GM18498 (cell line): ENCODE measurements at regions not wholly inside any gene's neighbourhood (a gene's known extent, or its start where the extent isn't known, plus 50 kb on each side); places are given as distances from the start of the nearest gene placed in this dataset.
"Not testable (repeated sequence)": the region's sequence is repeated elsewhere in the genome, so short reads cannot be mapped to it uniquely, and the experiment has no call there.

Experiments used
- ATAC-seq: cut with Tn5 transposase; IDR thresholded peaks from one replicate; pipeline ENCODE4 v1.9.1; 2021; ENCODE audit warnings: mild to moderate bottlenecking, moderate library complexity; ENCODE audit not compliant: unreplicated experiment

DNA sequence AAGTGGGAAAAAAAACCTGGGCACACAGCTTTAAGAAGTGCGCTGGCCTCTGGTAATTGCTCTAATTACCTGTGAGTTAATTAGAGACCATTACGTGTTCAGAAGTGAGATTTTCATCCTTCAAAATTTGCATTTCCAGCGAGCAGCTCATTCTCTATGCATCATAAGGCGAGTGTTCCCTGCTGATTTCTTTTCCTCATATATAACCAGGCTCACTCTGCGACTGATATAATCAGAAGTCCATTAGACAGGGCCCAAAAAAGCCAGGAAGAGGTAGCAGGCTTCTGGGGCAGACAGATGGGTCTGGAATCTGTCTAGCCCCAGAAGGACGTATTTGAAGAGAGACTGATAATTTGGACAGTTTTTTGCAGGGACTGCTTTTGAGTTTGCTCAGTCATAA lies 158.7 kb downstream of the MTHFS start:
- ATAC-seq: no peak

DNA sequence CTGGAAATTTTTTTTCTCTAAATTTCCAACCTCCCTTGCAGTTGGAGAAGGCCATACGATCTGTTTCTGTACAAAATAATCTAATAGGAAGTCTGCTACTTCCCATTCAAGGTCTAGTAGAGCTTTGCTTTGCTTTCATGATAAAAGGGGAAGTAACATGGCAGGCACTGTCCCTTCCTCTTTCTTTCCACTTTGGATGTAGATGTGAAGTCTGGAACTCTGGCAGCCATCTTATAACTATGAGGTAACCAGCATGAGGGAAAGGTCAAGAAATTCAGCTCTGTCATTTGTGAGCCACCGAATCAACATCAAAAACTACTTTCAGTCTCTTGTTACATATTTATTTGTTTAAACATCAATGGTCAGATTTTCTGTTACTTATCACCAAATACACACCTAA lies 156.3 kb downstream of the MTHFS start:
- ATAC-seq: no peak

DNA sequence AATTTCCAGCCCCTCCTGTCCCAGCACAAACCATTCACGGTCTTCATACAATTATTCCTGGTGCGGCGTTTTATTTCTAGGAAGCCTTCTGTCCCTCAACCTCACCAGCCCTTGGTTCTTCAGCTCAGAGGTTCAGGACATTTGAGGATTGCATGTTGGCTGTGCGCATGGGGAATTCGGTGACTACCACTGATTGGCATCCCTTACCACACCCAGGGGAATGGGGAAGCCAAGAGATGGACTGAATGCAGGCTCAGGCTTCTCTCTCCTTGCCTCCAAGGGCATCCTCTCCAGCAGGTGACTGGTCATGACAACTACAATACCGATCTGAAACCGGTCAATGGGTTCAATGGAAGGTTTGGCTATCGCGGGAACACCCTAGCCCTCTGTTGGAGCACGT lies 153.8 kb downstream of the MTHFS start:
- no peak for ATAC-seq

DNA sequence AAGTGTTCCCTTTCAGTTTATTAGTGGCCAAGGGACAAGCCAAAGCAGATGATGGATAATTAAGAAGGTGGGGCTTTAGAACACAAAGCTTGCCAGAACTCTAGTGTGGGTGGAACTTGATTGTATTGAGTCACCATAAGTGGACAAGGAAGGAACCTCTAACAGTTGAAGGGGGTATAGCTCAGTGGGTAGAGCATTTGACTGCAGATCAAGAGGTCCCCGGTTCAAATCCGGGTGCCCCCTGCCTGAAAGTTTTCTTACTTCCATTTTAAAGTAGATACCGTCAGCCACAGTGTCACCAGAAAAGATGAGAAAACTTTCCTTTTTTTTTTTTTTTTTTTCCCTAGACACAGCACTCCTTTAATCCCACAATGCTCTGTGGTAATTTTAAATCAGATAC lies 152.3 kb downstream of the MTHFS start:
- ATAC-seq: not testable (repeated sequence)

DNA sequence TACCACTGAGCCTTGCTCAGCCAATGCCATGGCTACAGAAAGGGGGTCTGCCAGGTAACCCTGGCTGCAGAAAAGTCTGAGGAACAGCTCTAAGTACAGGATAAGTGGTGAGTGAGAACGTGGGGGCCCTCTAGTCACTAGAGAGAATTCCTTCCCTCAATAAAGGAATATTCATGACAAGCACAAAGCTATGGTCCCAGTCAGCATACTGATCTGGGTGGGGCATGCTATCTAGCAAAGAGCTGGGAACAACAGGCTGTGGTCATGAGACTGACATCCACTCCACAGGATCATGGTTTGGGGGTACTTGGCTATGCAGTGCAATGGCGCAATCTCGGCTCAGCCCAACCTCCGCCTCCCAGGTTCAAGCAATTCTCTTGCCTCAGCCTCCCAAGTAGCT lies 140.4 kb downstream of the MTHFS start:
- ATAC-seq: no peak

DNA sequence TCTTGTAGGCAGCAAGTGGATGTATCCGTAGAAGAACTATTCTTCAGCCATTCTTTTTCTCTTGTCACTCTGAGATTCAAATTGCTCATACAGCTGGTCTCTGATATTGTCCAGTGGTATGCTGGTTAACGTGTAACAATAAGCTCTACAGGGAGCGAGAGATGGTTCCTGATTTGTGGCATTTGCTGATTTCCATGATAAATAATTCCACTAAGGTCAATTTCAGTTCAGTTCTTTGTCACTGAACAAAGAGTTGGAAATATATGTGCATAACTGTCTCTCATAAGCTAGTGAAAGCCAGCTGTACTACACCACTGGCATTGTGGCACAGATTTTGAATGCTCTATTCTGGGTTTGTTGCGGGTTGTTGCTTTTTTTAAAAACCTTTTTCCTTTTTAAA lies 131.7 kb downstream of the MTHFS start:
- ATAC-seq: no peak

DNA sequence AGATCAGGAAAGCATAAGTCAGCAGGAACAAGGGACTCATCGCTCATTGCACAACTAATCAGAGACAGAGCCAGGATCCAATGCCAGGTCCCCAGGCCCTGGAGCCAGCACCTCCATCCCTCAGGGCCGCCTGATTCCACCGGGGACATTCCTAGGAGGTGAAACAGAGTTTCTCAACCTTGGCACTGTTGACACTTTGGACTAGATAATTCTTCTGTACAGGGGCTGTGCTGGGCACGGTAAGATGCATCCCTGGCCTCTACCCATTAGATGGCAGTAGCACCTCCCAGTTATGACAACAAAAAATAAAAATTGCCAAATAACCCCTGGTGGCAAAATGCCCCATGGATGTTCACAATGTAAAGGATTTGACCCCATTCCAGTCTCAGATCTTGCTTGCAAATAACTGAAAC lies 127.7 kb downstream of the MTHFS start:
- no peak for ATAC-seq

DNA sequence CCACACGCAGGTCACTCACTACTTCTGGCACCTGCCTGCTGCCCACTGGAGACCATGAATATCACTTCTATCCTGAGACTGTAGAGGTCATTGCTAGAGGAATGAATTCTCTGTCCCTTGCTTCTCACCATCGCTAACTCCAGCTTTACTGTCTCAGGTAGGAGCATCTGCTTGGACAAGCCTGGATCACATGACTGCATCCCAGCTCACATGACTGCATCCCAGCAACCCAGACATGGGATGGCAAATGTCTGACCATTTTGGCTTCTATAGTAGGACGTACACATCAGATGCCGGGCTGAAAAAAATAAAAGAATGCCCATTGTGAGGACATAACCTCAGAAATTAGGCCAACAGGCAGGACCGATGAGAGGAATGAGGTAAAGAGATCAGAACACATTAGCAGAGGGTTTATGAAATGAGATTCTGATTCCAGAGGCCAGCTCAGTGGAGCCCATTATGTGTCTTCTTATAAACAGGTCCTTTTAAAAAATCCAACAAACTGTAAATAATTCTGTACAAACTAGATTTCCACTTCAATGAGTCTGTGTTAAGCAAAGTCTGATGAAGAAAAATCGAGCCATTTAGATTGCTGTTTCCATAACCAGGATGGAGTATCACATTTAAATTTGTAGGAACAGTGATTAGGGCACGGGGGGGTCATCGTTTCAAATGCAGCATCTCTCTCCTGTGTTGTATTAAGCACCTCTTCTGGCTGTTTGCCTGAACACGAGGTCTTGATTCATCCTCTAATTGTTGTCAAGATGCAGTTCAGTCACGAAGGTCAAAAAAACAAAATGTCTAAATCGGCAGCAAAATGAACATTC lies 126.7 kb downstream of the MTHFS start:
- no peak for ATAC-seq

DNA sequence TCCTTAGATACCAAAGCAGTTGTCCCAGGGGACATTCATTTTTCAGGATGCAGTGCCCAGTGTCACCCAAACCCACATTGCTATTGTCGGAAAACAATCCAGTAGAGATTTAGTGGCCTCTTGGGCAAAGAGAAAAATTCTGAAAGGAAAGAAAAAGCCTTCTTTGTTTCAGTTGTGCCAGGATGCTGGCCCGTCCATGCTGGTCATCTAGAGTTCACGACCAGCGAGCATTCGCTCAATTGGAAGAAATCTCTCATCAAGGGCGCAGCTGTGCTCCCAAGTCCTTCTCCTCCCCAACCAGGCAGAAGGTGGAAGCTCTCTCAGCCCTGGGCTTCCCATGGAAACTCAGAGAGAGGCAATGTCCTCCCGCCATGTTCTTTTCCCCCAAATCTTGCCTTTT lies 123.7 kb downstream of the MTHFS start:
- no peak for ATAC-seq

DNA sequence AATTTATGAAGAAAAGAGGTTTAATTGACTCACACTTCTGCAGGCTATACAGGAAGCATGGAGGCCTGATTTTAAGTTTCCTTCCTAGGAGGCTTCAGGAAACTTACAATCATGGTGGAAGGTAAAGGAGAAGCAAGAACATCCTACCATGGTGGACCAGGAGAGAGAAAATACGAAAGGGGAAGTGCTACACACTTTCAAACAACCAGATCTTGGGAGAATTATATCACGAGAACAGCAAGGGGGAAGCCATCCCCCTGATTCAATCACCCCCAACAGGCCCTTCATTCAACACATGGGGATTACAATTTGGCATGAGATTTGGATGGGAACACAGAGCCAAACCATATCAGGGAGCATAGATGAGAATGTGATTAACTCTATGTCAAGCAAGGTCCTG lies 121.0 kb downstream of the MTHFS start:
- no peak for ATAC-seq

DNA sequence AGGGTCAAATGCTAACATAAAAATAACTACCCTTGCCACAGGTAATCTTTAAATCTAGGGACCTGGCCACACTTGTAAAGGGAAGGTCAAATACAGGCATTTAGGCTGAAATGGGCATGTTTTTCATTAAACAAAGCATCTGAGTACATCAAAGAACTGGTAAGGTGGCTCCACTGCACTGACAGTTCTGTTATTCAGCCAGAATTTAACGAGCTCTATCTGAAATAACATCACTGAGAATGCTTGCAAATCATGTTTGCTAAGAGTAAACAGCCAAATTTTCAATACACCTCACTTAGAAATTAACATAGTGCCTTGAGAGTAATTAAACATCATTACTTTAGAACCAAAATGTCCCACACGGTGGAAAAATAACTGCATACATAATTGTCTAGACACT lies 118.9 kb downstream of the MTHFS start:
- ATAC-seq: no peak

DNA sequence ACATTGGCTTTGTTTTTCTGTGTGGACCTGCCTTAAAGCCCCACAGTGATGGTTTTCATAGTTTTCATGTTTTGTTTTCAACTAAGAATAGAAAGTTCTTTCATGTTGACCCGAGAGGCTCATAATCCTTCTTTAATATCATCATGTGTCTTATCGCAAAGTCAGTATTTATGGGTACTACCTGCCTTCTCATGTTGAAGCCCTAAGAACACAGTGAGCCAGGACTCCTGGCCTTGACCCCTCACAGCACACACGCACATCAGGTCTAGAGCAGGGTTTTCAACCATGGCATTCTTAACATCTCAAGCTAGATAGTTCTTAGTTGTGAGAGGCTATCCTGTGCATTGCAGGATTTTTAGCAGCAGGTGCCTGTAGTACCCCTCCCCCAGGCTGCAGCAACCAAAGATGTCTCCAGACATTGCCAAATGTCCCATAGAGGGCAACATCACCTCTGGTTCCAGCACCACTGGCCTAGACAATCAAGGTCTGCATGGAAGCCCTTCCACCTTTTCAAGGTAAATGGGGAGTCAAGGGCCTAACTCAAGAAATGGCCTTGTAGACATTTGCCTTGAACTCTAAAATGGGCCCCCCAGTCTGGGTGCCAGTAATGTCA lies 118.3 kb downstream of the MTHFS start:
- ATAC-seq: no peak

DNA sequence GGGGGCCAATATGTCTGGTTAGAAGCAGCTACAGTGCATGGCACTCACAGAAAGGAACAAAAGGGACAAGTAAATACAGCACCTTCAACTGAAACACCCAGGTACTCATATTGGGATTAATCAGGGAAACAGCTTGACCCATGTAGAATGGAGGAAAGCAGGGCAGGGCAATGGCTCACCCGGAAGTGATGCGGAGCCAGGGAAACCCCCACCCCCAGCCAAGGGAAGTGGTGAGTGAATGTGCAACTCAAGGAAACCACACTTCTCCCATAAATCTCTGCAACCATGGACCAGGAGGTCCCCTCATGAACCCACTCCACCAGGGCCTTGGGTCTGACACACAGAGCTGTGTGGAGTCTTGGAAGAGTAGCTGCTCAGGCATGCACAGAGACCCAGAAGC lies 117.1 kb downstream of the MTHFS start:
- ATAC-seq: no peak

DNA sequence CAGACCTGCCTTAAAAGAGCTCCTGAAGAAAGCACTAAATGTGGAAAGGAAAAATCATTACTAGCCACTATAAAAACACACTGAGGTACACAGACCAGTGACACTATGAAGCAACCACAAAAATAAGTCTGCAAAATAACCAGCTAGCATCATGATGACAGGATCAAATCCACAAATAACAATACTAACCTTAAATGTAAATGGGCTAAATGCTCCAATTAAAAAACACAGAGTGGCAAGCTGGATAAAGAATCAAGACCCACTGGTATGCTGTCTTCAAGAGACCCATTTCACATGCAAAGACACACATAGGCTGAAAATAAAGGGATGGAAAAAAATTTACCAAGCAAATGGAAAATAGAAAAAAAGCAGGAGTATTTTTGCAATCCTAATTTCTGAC lies 114.5 kb downstream of the MTHFS start:
- not testable (repeated sequence) for ATAC-seq
